WTC11 (cell line): ENCODE measurements at regions not wholly inside any gene's neighbourhood (a gene's known extent, or its start where the extent isn't known, plus 50 kb on each side); places are given as distances from the start of the nearest gene placed in this dataset.

ENCODE experiments used
- ATAC-seq: fragments of 200-7000 bp; cut with Tn5 transposase; 2 replicates; pipeline ENCODE4 v1.10.0; 2021; ENCODE audit warnings: mild to moderate bottlenecking, moderate library complexity
- CTCF ChIA-PET: fragments of 300-600 bp; sonication (Branson Sonifier 250); formaldehyde crosslinking; loops from one replicate; lab custom pipeline; 2021; ENCODE audit warnings: antibody characterized with exemption; lab: Charles Lee
- POLR2A ChIA-PET: fragments of 350-600 bp; sonication (Branson Sonifier 250); formaldehyde crosslinking; loops from one replicate; lab custom pipeline; 2021; ENCODE audit warnings: antibody characterized with exemption; lab: Charles Lee
- DNase-seq: peaks from one replicate; pipeline ENCODE4 v3.0.0; 2021; ENCODE audit warnings: low spot score
- H3K27ac Mint-ChIP-seq: 2 replicates; pipeline ENCODE4 v1.8.0; 2021; ENCODE audit warnings: mixed read lengths
- H3K27me3 Mint-ChIP-seq: 2 replicates; pipeline ENCODE4 v1.8.0; 2021; ENCODE audit warnings: low read depth, mild to moderate bottlenecking, moderate library complexity, mixed read lengths
- H3K36me3 Mint-ChIP-seq: 2 replicates; pipeline ENCODE4 v1.8.0; 2021; ENCODE audit warnings: mixed read lengths
- H3K4me1 Mint-ChIP-seq: 2 replicates; pipeline ENCODE4 v1.8.0; 2022; ENCODE audit warnings: mixed read lengths
- H3K4me3 Mint-ChIP-seq: 2 replicates; pipeline ENCODE4 v1.8.0; 2021; ENCODE audit warnings: mild to moderate bottlenecking, moderate library complexity, mixed read lengths
- H3K9me3 Mint-ChIP-seq: 2 replicates; pipeline ENCODE4 v1.8.0; 2021; ENCODE audit warnings: mixed read lengths
- AFF4 ChIP-seq: sonication (generic); formaldehyde crosslinking; IDR thresholded peaks from 2 replicates; pipeline ENCODE4 v1.8.1; 2023; ENCODE audit warnings: mild to moderate bottlenecking, missing genetic modification reagents, borderline replicate concordance
- AR ChIP-seq: fragments of 250-450 bp; sonication (Bioruptor Pico); IDR thresholded peaks from 2 replicates; pipeline ENCODE4 v1.9.0; 2021; ENCODE audit warnings: mild to moderate bottlenecking
- ARID4B ChIP-seq: sonication (generic); formaldehyde crosslinking; IDR thresholded peaks from 2 replicates; pipeline ENCODE4 v1.8.0; 2023; ENCODE audit warnings: missing genetic modification reagents, mild to moderate bottlenecking, borderline replicate concordance
- ATF1 ChIP-seq: sonication (generic); formaldehyde crosslinking; IDR thresholded peaks from 2 replicates; pipeline ENCODE4 v1.8.1; 2023; ENCODE audit warnings: mild to moderate bottlenecking, moderate library complexity, missing genetic modification reagents
- E2F4 ChIP-seq: sonication (generic); formaldehyde crosslinking; IDR thresholded peaks from 2 replicates; pipeline ENCODE4 v1.8.1; 2022; ENCODE audit warnings: low read depth, mild to moderate bottlenecking, moderate library complexity, missing genetic modification reagents, borderline replicate concordance
- FOXJ3 ChIP-seq: sonication (generic); formaldehyde crosslinking; IDR thresholded peaks from 2 replicates; pipeline ENCODE4 v1.9.0; 2021; ENCODE audit warnings: missing genetic modification reagents, mild to moderate bottlenecking, borderline replicate concordance
- FOXK1 ChIP-seq: sonication (generic); formaldehyde crosslinking; IDR thresholded peaks from 2 replicates; pipeline ENCODE4 v1.8.0; 2022; ENCODE audit warnings: mild to moderate bottlenecking, moderate library complexity, missing genetic modification reagents
- IRF1 ChIP-seq: sonication (generic); formaldehyde crosslinking; IDR thresholded peaks from 2 replicates; pipeline ENCODE4 v1.8.0; 2023; ENCODE audit warnings: missing genetic modification reagents
- OVOL2 ChIP-seq: fragments of 250-450 bp; sonication (Bioruptor Pico); IDR thresholded peaks from 2 replicates; pipeline ENCODE4 v1.9.0; 2021; ENCODE audit warnings: mild to moderate bottlenecking, borderline replicate concordance
- RORB ChIP-seq: fragments of 250-450 bp; sonication (Bioruptor Pico); IDR thresholded peaks from 2 replicates; pipeline ENCODE4 v1.9.0; 2021; ENCODE audit warnings: mild to moderate bottlenecking
- SMAD3 ChIP-seq: sonication (generic); formaldehyde crosslinking; IDR thresholded peaks from 2 replicates; pipeline ENCODE4 v1.8.0; 2022; ENCODE audit warnings: missing genetic modification reagents, mild to moderate bottlenecking, borderline replicate concordance
- SMAD4 ChIP-seq: sonication (generic); formaldehyde crosslinking; IDR thresholded peaks from 2 replicates; pipeline ENCODE4 v1.8.0; 2022; ENCODE audit warnings: mild to moderate bottlenecking, missing genetic modification reagents
- SP1 ChIP-seq: sonication (generic); formaldehyde crosslinking; conservative IDR thresholded peaks from 2 replicates; pipeline ENCODE4 v1.8.1; 2022; ENCODE audit warnings: missing genetic modification reagents
- STAT6 ChIP-seq: sonication (generic); formaldehyde crosslinking; conservative IDR thresholded peaks from 2 replicates; pipeline ENCODE4 v1.8.1; 2023; ENCODE audit warnings: mild to moderate bottlenecking, low read depth, missing genetic modification reagents, moderate library complexity
- USF2 ChIP-seq: sonication (generic); formaldehyde crosslinking; IDR thresholded peaks from 2 replicates; pipeline ENCODE4 v1.8.1; 2023; ENCODE audit warnings: mild to moderate bottlenecking, missing genetic modification reagents, moderate library complexity
- ZNF263 ChIP-seq: sonication (generic); formaldehyde crosslinking; IDR thresholded peaks from 2 replicates; pipeline ENCODE4 v1.8.1; 2022; ENCODE audit warnings: low read depth, mild to moderate bottlenecking, moderate library complexity, missing genetic modification reagents
- ZNF416 ChIP-seq: fragments of 250-450 bp; sonication (Bioruptor Pico); IDR thresholded peaks from 2 replicates; pipeline ENCODE4 v1.9.0; 2021; ENCODE audit warnings: mild to moderate bottlenecking, inconsistent platforms
- ZNF671 ChIP-seq: fragments of 250-450 bp; sonication (Bioruptor Pico); IDR thresholded peaks from 2 replicates; pipeline ENCODE4 v1.8.0; 2021; ENCODE audit warnings: mild to moderate bottlenecking

GRCh38 chr6:40074306-40075055, 140.2 kb upstream of the MOCS1 start (continued):
- TF ChIP-seq AR (CRISPR knock-in tag) (no peak), SMAD4 (no peak), SP1 (no peak), E2F4 (no peak), STAT6 (CRISPR knock-in tag) (no peak), ZNF263 (CRISPR knock-in tag) (no peak), ATF1 (CRISPR knock-in tag) (no peak), OVOL2 (CRISPR knock-in tag) (no peak)

GRCh38 chr6:40066372-40066771, 132.1 kb upstream of the MOCS1 start:
- no peak overlapping the region for H3K27ac Mint-ChIP-seq
- peaks cover 30% of the 10 kb centered on the region for H3K9me3 Mint-ChIP-seq
- H3K36me3 Mint-ChIP-seq: no peaks in the 10 kb centered on the region
- no peak for DNase-seq
- CTCF ChIA-PET: no interaction called here
- no peaks in the 10 kb centered on the region for H3K4me1 Mint-ChIP-seq
- TF ChIP-seq ZNF671: no peak
- TF ChIP-seq SMAD3 (CRISPR knock-in tag): no peak
- no peak for TF ChIP-seq ZNF416 (CRISPR knock-in tag)
- TF ChIP-seq AFF4 (CRISPR knock-in tag): no peak
- no peak for TF ChIP-seq FOXJ3
- no peak for TF ChIP-seq USF2 (CRISPR knock-in tag)
- TF ChIP-seq FOXK1 (CRISPR knock-in tag): no peak
- no peak for TF ChIP-seq IRF1 (CRISPR knock-in tag)
- TF ChIP-seq ARID4B (CRISPR knock-in tag): no peak
- TF ChIP-seq RORB (CRISPR knock-in tag): no peak
- no peak overlapping the region for H3K4me3 Mint-ChIP-seq
- no peak for ATAC-seq
- POLR2A ChIA-PET: no interaction called here
- H3K27me3 Mint-ChIP-seq: no peaks in the 10 kb centered on the region; the same call in none of the 2 replicates
